ENCODE measurements at regions not wholly inside any gene's neighbourhood (a gene's known extent, or its start where the extent isn't known, plus 50 kb on each side); places are given as distances from the start of the nearest gene placed in this dataset.
A peak's percentile ranks its signal among the peaks of the same experiment; 100 is the strongest.

GRCh38 chr22:49519117-49519737, 308.4 kb downstream of the BRD1 start:
- DNase-seq: no peak

- DNase-seq: no peak
These were observed 309.2 kb downstream of the BRD1 start for GRCh38 chr22:49518436-49518970.

DNA sequence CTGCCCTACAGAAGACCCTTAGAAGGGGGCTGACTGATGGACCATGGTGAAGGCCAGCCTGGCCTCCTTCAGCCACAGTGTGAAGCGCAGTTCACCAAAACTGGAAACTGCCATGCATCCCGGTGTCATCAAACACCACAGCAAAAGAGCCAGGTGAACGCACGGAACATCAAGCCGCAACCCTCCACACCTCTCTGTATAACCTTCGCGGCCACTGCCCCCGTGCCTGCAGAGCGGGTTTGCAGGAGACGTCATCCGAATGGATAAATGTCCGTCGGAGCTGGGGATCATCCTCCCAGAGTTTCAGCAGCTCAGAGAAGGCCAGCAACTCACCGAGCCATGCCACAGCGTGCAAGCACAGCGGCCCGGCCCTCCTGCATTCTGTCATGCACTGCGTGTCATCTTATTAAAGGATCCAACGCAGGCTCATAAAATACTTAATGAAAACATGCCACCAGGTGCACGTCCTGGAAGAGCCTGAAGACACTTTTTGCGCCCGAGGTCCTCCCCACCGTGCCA, 309.9 kb downstream of the BRD1 start:
- no peak for DNase-seq

DNA sequence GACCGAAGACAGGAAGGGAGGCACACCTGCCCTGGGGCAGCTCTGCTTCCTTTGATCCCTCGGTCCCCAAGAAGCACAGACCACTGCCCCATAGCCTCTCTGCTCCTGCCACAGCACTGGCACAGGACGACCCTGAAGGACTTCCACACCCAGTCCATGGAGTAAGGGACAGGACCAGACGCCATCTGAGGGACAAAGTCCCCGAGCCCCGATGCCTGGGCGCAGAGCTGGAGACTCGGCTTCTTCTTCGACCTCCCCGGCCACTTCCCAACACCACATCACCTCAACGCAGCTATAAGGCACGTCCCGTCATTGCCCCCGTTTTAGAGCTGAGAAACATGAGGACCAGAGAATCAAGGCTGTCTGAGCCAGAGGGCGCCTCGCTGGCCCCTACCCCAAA, 310.5 kb downstream of the BRD1 start:
- no peak for DNase-seq

GRCh38 chr22:49515475-49515874, 312.2 kb downstream of the BRD1 start:
- DNase-seq: no peak

- DNase-seq: no peak
These were observed 313.0 kb downstream of the BRD1 start for GRCh38 chr22:49514641-49515040.

- no peak for DNase-seq
These were observed 313.5 kb downstream of the BRD1 start for GRCh38 chr22:49514211-49514610.

- no peak for DNase-seq
These were observed 314.3 kb downstream of the BRD1 start for GRCh38 chr22:49513358-49513851.

DNA sequence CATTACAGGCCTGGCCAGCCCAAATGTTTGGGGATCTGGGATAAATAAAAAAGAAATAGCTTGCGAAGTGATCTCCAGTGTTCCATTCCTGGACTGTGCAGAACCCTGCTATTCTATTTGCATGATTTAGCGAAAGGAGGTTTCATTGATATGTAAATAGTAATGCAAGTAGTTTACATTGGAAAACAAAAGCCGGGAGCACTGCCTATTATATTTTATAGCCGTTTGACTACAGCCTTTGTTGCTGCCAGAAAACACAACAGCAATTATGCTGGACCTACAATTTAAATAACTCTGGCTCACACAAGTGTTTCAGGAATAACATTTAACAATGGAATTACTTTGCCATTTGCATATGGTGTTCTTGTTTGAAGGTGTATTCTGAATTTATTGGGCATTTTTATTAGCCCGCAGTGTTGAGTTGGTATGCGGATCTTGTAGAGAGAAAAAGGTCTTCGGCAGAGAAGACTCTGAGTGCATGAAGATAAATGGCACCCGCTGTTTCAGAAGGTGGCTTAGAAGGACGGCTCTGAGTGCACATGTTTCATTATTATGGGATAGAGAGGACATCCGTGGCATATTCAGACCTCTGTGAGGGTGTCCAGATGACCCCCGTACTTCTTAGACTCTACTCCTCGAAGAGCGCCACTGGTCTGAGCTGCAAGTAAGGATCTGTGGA, 315.0 kb downstream of the BRD1 start:
- DNase-seq: no peak

DNA sequence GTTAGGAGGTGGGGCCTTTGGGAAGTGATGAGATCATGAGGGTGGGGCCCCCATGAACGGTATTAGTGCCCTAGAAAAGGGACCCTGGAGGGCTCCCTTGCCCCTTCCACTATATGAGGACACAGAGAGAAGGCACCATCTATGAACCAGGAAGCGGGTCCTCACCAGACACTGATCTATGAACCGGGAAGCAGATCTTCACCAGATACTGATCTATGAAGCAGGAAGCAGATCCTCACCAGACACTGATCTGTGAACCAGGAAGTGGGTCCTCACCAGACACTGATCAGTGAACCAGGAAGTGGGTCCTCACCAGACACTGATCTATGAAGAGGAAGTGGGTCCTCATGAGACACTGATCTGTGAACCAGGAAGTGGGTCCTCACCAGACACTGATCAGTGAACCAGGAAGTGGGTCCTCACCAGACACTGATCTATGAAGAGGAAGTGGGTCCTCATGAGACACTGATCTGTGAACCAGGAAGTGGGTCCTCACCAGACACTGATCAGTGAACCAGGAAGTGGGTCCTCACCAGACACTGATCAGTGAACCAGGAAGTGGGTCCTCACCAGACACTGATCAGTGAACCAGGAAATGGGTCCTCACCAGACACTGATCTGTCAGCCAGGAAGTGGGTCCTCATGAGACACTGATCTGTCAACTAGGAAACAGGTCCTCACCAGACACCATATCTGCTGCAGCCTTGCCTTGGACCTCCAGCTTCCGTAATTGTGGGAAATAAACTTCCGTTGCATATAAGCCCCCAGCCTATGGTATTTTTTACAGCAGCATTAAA, 316.1 kb downstream of the BRD1 start:
- peak; percentile 9 for DNase-seq

GRCh38 chr22:49510718-49511117, 317.0 kb downstream of the BRD1 start:
- DNase-seq: no peak

DNA sequence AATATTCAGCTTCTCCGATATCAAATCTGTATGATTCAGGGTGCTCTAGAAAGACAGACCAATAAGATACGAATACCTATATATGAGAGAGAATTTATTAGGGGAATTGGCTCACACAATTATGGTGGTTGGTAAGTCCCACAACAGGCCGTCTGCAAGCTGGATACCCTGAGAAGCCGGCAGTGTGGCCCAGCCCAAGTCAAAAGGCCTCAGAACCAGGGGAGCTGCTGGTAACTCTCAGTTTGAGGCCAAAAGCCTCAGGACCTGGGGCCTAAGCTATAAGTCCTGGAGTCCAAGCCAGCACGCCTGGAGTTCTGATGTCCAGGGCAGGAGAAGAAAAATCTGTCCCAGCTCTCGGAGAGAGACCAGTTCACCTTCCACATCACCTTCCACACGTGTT, 318.7 kb downstream of the BRD1 start:
- DNase-seq: no peak

DNA sequence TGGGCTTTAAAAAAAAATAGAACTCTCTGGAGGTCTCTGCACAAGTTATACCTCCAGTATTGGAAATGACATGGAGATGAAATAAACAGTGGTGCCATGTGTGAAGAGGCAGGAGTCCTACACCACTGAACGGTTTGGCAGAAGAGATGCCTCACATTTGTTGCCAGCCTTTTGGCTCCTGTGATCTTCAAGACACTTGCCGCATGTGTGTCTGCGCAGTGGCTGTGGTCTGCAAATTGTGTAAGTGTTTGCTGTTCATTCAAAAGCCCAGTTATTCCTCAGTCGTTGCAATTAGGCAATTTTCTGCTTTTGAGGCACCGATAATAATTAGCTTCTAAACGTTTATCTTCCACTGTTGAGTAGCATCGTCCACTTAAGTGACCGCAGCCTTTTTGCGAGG, 319.1 kb downstream of the BRD1 start:
- DNase-seq: no peak

GRCh38 chr22:49507607-49508292, 319.9 kb downstream of the BRD1 start:
- DNase-seq: no peak

GRCh38 chr22:49506010-49506400, 321.7 kb downstream of the BRD1 start:
- no peak for DNase-seq

GRCh38 chr22:49505337-49506009, 322.2 kb downstream of the BRD1 start:
- no peak for DNase-seq

DNA sequence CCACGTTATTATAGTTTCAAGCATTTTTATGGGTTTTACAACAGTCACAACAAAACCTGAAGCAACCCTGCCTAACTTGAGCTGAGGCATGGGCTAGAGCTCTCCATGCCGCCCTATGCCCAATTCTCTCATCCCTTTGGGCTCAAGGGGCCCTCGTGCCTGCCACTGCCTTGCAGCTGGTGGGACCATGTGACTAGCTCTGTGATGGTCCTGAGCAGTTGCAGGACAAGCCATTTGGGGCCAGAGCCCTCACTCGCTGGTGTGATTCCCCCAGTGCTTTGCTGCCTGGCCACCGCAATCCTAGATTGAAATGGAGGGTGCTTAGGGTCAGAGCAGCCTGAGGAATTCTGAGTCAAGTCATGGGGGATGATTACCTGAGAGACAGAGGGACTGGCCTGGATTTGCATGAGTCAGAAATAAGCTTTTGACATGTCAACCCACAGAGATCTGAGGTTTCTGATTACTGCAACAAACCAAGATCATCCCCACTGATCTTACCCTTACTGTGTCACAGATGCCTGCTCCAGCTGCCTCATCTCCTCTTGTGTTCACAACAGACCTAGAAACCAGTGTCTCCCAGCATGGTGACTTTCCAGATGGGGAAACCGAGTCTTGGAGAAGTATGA, 323.7 kb downstream of the BRD1 start:
- no peak for DNase-seq

DNA sequence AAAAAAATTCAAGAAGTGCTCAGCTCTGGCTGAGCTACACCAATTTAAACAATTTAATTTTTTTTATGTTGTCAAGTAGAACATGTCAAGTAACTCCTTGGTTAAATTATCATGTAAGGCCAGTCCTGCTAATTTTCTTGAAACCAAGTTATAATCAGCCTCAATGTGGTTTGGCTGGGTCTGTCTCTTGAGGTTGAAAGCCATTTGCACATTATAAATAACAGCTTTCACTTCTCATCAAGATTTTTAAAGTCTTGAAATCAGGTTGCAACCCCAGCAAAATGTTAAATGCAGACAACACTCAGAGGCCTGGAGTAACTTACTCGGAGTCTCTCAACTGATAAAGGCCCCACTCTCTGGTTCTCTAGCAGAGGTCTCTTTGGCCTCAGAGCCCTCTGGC, 324.4 kb downstream of the BRD1 start:
- no peak for DNase-seq

DNA sequence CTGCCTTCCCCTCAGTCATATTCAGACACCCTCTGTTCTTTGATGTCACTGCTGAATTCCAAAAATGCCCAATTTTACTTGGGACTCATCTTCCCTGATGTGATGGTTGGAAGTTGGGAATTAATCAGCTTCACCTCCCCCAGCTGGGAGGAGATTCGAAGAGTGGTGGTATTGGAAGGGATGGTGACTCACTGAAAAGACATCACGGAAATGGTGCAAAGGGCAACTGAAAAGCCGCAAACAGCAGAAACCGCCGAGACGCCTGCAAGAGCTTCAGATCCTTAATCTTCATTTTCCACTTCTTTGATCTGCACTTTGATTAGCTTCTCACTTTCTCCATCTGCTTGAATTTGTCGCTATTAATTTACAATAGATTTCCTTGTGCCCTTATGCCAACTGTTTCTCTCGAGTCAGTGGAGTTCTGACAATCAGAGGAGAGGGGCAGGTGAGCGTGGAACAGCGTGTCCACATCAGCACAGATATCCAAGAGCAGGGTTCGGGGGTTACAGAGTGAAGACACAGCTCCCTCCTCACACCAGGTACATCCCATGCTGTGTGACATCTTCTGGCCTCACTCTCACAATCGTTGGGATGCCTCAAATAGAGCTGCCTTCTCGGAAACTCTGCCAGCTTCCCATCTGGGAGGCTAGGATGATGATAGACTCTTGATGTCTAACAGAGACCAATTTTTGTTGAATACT, 325.4 kb downstream of the BRD1 start:
- no peak for DNase-seq

GRCh38 chr22:49500942-49501395, 326.7 kb downstream of the BRD1 start:
- DNase-seq: no peak

DNA sequence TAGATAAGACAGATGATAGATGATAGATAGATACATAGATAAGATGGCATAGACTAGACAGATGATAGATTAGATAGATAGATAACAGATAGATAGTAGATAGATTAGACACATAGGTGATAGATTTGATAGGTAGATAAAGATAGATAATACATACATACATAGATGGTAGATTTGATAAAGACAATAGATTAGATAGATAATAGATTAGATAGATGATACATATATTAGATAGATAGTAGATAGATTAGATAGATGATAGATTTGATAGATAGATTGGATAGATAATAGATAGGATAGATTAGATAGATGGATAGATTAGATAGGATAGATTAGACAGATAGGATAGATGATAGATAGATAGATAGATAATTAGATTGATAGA, 327.6 kb downstream of the BRD1 start:
- DNase-seq: no peak

Measured in CD4-positive, alpha-beta T cell treated with Interleukin-17A for 4 hours (primary cell).